ENCODE measurements at regions not wholly inside any gene's neighbourhood (a gene's known extent, or its start where the extent isn't known, plus 50 kb on each side); places are given as distances from the start of the nearest gene placed in this dataset.
A peak's percentile ranks its signal among the peaks of the same experiment; 100 is the strongest.

GRCh38 chr14:37698840-37699777, 103.7 kb downstream of the TTC6 start (continued):
- TF ChIP-seq, protein P1, sequence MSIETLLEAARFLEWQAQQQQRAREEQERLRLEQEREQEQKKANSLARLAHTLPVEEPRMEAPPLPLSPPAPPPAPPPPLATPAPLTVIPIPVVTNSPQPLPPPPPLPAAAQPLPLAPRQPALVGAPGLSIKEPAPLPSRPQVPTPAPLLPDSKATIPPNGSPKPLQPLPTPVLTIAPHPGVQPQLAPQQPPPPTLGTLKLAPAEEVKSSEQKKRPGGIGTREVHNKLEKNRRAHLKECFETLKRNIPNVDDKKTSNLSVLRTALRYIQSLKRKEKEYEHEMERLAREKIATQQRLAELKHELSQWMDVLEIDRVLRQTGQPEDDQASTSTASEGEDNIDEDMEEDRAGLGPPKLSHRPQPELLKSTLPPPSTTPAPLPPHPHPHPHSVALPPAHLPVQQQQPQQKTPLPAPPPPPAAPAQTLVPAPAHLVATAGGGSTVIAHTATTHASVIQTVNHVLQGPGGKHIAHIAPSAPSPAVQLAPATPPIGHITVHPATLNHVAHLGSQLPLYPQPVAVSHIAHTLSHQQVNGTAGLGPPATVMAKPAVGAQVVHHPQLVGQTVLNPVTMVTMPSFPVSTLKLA (IDR thresholded peaks at IDR 0.05) = no peak
- TF ChIP-seq CENPX (CRISPR knock-in tag; IDR thresholded peaks at IDR 0.05) = no peak
- TF ChIP-seq SALL2 (CRISPR knock-in tag; IDR thresholded peaks at IDR 0.05) = no peak
- TF ChIP-seq ZMYM4 (CRISPR knock-in tag; IDR thresholded peaks at IDR 0.05) = peak; percentile 93
- TF ChIP-seq, protein P2, sequence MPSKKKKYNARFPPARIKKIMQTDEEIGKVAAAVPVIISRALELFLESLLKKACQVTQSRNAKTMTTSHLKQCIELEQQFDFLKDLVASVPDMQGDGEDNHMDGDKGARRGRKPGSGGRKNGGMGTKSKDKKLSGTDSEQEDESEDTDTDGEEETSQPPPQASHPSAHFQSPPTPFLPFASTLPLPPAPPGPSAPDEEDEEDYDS (CRISPR knock-in tag; IDR thresholded peaks at IDR 0.05) = 0 out of 2 replicates have a peak, but pooled peaks have one; percentile 31
- 0 out of 2 replicates have a peak, but pooled peaks have one; percentile 42 for TF ChIP-seq CREM (IDR thresholded peaks at IDR 0.05)
- TF ChIP-seq CREM (CRISPR knock-in tag; IDR thresholded peaks at IDR 0.05) = no peak
- TF ChIP-seq, protein P3, sequence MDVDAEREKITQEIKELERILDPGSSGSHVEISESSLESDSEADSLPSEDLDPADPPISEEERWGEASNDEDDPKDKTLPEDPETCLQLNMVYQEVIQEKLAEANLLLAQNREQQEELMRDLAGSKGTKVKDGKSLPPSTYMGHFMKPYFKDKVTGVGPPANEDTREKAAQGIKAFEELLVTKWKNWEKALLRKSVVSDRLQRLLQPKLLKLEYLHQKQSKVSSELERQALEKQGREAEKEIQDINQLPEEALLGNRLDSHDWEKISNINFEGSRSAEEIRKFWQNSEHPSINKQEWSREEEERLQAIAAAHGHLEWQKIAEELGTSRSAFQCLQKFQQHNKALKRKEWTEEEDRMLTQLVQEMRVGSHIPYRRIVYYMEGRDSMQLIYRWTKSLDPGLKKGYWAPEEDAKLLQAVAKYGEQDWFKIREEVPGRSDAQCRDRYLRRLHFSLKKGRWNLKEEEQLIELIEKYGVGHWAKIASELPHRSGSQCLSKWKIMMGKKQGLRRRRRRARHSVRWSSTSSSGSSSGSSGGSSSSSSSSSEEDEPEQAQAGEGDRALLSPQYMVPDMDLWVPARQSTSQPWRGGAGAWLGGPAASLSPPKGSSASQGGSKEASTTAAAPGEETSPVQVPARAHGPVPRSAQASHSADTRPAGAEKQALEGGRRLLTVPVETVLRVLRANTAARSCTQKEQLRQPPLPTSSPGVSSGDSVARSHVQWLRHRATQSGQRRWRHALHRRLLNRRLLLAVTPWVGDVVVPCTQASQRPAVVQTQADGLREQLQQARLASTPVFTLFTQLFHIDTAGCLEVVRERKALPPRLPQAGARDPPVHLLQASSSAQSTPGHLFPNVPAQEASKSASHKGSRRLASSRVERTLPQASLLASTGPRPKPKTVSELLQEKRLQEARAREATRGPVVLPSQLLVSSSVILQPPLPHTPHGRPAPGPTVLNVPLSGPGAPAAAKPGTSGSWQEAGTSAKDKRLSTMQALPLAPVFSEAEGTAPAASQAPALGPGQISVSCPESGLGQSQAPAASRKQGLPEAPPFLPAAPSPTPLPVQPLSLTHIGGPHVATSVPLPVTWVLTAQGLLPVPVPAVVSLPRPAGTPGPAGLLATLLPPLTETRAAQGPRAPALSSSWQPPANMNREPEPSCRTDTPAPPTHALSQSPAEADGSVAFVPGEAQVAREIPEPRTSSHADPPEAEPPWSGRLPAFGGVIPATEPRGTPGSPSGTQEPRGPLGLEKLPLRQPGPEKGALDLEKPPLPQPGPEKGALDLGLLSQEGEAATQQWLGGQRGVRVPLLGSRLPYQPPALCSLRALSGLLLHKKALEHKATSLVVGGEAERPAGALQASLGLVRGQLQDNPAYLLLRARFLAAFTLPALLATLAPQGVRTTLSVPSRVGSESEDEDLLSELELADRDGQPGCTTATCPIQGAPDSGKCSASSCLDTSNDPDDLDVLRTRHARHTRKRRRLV (CRISPR knock-in tag; IDR thresholded peaks at IDR 0.05) = no peak
- TF ChIP-seq ETV6 (CRISPR knock-in tag; conservative IDR thresholded peaks at IDR 0.05) = no peak
- 0 out of 2 replicates have a peak, but pooled peaks have one; percentile 56 for TF ChIP-seq ZNF724P (CRISPR knock-in tag; IDR thresholded peaks at IDR 0.05; ENCODE audit: borderline replicate concordance)
- TF ChIP-seq HDAC2 (CRISPR knock-in tag; IDR thresholded peaks at IDR 0.05) = 0 out of 2 replicates have a peak, but pooled peaks have one; percentile 34
- TF ChIP-seq TSC22D2 (CRISPR knock-in tag; IDR thresholded peaks at IDR 0.05; ENCODE audit: borderline replicate concordance) = no peak
- TF ChIP-seq AHDC1 (CRISPR knock-in tag; IDR thresholded peaks at IDR 0.05; ENCODE audit: borderline replicate concordance) = peak; percentile 96
- TF ChIP-seq, protein P4, sequence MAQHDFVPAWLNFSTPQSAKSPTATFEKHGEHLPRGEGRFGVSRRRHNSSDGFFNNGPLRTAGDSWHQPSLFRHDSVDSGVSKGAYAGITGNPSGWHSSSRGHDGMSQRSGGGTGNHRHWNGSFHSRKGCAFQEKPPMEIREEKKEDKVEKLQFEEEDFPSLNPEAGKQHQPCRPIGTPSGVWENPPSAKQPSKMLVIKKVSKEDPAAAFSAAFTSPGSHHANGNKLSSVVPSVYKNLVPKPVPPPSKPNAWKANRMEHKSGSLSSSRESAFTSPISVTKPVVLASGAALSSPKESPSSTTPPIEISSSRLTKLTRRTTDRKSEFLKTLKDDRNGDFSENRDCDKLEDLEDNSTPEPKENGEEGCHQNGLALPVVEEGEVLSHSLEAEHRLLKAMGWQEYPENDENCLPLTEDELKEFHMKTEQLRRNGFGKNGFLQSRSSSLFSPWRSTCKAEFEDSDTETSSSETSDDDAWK (CRISPR knock-in tag; IDR thresholded peaks at IDR 0.05) = no peak
